ENCODE measurements at regions not wholly inside any gene's neighbourhood (a gene's known extent, or its start where the extent isn't known, plus 50 kb on each side); places are given as distances from the start of the nearest gene placed in this dataset.
A peak's percentile ranks its signal among the peaks of the same experiment; 100 is the strongest.
"Not testable (repeated sequence)": the region's sequence is repeated elsewhere in the genome, so short reads cannot be mapped to it uniquely, and the experiment has no call there.

DNA sequence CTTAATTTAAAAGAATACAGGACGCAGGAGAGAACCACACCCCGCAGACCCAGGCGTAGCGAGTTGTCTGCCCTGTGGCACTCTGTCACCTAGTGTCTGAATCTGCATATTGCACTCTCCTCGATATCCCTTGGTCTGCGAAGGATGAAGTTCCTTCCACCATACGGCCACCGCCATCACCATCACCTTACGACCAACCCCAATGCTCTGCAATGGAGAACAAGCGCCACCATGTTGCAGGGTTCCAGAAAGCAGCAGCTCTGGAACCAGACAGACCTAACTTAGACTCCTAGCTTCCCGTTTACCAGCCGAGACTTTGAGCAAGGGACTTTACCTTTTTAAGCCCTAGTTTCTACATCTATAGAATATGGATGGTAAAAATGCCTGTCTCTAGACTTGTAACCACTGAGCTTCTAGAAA is 77.4 kb upstream of the DMRT1 start:
- H3K4me2 ChIP-seq (ENCODE audit: low read length), result peak overlapping the region; percentile 57
- POLR2A ChIA-PET, result interaction anchor here (0.6 to 2.0 kb wide), 8 partner anchors 15 to 234 kb away, joined by 3 to 7 read pairs (median 4); no protein-coding TSS in a partner anchor

DNA sequence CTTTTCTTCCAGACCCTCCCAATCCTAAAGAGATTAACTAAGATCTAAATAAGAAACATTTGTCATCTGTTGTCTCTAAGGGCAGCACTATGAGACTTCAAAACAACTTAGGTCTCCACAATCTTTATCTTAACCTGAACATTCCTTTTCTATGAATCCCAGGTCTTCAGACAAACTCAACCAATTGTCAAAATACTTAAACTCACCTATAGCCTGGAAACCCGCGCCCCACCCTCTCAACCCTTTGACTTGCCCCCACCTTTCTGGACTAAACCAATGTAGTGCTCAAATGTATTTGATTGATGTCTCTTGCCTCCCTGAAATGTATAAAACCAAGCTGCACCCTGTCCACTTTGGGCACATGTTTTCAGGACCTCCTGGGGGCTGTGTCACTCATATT is 76.5 kb upstream of the DMRT1 start:
- Histone ChIP-seq H3K4me1 (ENCODE audit: insufficient read depth, low read length, poor library complexity, severe bottlenecking) (peaks cover 8% of the 10 kb centered on the region), H3K9me2 (ENCODE audit: insufficient read depth, low read length) (no peaks in the 10 kb centered on the region), H3K36me3 (ENCODE audit: insufficient read depth, low read length) (no peaks in the 10 kb centered on the region), H3K4me3 (ENCODE audit: low read depth, low read length, poor library complexity, severe bottlenecking) (no peak overlapping the region), H3K9me3 (ENCODE audit: low read length) (no peaks in the 10 kb centered on the region), H3K79me2 (ENCODE audit: insufficient read depth, low read depth, low read length) (no peaks in the 10 kb centered on the region), H4K20me1 (ENCODE audit: insufficient read depth, low read length) (no peaks in the 10 kb centered on the region), H3K4me2 (ENCODE audit: low read length) (no peak overlapping the region), H2AFZ (ENCODE audit: low read length) (no peak overlapping the region; the same call in 1 of the 2 replicates), H3K27ac (ENCODE audit: low read depth, low read length, poor library complexity, severe bottlenecking) (no peak overlapping the region)
- ChIA-PET POLR2A (interaction anchor here (0.6 to 1.0 kb wide), 3 partner anchors 87 to 152 kb away, joined by 3 to 4 read pairs (median 3); no protein-coding TSS in a partner anchor), CTCF (ENCODE audit: unreplicated experiment) (interaction anchor here (0.8 kb wide), 1 partner anchor 115 kb away, joined by 3 read pairs; no protein-coding TSS in a partner anchor)
- BruUV-seq (replicated peaks), result no TSS peak
- no peak for DNase-seq (ENCODE audit: low spot score)
- TF ChIP-seq, protein P1, sequence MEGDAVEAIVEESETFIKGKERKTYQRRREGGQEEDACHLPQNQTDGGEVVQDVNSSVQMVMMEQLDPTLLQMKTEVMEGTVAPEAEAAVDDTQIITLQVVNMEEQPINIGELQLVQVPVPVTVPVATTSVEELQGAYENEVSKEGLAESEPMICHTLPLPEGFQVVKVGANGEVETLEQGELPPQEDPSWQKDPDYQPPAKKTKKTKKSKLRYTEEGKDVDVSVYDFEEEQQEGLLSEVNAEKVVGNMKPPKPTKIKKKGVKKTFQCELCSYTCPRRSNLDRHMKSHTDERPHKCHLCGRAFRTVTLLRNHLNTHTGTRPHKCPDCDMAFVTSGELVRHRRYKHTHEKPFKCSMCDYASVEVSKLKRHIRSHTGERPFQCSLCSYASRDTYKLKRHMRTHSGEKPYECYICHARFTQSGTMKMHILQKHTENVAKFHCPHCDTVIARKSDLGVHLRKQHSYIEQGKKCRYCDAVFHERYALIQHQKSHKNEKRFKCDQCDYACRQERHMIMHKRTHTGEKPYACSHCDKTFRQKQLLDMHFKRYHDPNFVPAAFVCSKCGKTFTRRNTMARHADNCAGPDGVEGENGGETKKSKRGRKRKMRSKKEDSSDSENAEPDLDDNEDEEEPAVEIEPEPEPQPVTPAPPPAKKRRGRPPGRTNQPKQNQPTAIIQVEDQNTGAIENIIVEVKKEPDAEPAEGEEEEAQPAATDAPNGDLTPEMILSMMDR (conservative IDR thresholded peaks at IDR 0.05; ENCODE audit: low read length), result no peak
- no peak for TF ChIP-seq EZH2phosphoT487 (IDR thresholded peaks at IDR 0.05; ENCODE audit: borderline replicate concordance, low read depth, low read length)
- intact Hi-C loops (cut with micrococcal nuclease; ENCODE audit: unreplicated experiment), result loop anchor here (1.0 to 5.0 kb wide), 5 partner anchors 151 to 418 kb away; partner anchors contain the start of gene KANK1

More for the DNA sequence above, 77.4 kb upstream of the DMRT1 start:
- Histone ChIP-seq H3K36me3 (ENCODE audit: insufficient read depth, low read length) (no peaks in the 10 kb centered on the region), H3K9me3 (ENCODE audit: low read length) (no peaks in the 10 kb centered on the region), H2AFZ (ENCODE audit: low read length) (peak overlapping the region; percentile 85; the same call in 1 of the 2 replicates), H3K27ac (ENCODE audit: low read depth, low read length, poor library complexity, severe bottlenecking) (no peak overlapping the region), H4K20me1 (ENCODE audit: insufficient read depth, low read length) (no peaks in the 10 kb centered on the region), H3K4me1 (ENCODE audit: insufficient read depth, low read length, poor library complexity, severe bottlenecking) (peaks cover 8% of the 10 kb centered on the region), H3K4me3 (ENCODE audit: low read depth, low read length, poor library complexity, severe bottlenecking) (no peak overlapping the region), H3K79me2 (ENCODE audit: insufficient read depth, low read depth, low read length) (no peaks in the 10 kb centered on the region), H3K9me2 (ENCODE audit: insufficient read depth, low read length) (no peaks in the 10 kb centered on the region)
- intact Hi-C loops (cut with micrococcal nuclease; ENCODE audit: unreplicated experiment), result loop anchor here (1.0 to 5.0 kb wide), 5 partner anchors 150 to 417 kb away; partner anchors contain the start of gene KANK1
- CTCF ChIA-PET (ENCODE audit: unreplicated experiment), result interaction anchor here (0.7 to 0.8 kb wide), 3 partner anchors 114 to 152 kb away, joined by 3 to 5 read pairs (median 4); no protein-coding TSS in a partner anchor
- TF ChIP-seq, protein P1 (conservative IDR thresholded peaks at IDR 0.05; ENCODE audit: low read length), result peak; percentile 99
- TF ChIP-seq EZH2phosphoT487 (IDR thresholded peaks at IDR 0.05; ENCODE audit: borderline replicate concordance, low read depth, low read length), result no peak
- DNase-seq (ENCODE audit: low spot score), result peak; percentile 93
- BruUV-seq (replicated peaks), result no TSS peak

DNA sequence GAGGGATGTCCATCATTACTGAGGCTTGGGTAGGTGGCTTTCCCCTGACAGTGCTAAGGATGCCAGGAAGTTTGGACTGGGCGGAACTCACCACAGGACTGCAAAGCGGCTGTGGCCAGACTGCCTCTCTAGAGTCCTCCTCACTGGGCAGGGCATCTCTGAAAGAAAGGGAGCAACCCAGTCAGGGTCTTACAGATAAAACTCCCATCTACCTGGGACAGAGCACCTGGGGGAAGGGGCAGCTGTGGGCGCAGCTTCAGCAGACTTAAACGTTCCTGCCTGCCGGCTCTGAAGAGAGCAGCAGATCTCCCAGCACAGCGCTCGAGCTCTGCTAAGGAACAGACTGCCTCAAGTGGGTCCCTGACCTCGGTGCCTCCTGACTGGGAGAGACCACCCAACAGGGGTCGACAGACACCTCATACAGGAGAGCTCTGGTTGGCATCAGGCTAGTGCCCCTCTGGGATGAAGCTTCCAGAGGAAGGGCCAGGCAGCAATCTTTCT is 74.4 kb upstream of the DMRT1 start:
- POLR2A ChIA-PET; H3K4me1 ChIP-seq (ENCODE audit: insufficient read depth, low read length, poor library complexity, severe bottlenecking); BruUV-seq (replicated peaks); H3K27ac ChIP-seq (ENCODE audit: low read depth, low read length, poor library complexity, severe bottlenecking); H2AFZ ChIP-seq (ENCODE audit: low read length); intact Hi-C loops (cut with micrococcal nuclease; ENCODE audit: unreplicated experiment); H3K36me3 ChIP-seq (ENCODE audit: insufficient read depth, low read length); H3K4me2 ChIP-seq (ENCODE audit: low read length); H3K9me2 ChIP-seq (ENCODE audit: insufficient read depth, low read length); H3K4me3 ChIP-seq (ENCODE audit: low read depth, low read length, poor library complexity, severe bottlenecking); DNase-seq (ENCODE audit: low spot score); H3K79me2 ChIP-seq (ENCODE audit: insufficient read depth, low read depth, low read length); H4K20me1 ChIP-seq (ENCODE audit: insufficient read depth, low read length); H3K9me3 ChIP-seq (ENCODE audit: low read length): not testable (repeated sequence)
- CTCF ChIA-PET (ENCODE audit: unreplicated experiment), result interaction anchor here (0.5 kb wide), 1 partner anchor 83 kb away, joined by 3 read pairs; no protein-coding TSS in a partner anchor

Data from OCI-LY7 (cell line).